ENCODE measurements at regions not wholly inside any gene's neighbourhood (a gene's known extent, or its start where the extent isn't known, plus 50 kb on each side); places are given as distances from the start of the nearest gene placed in this dataset.

DNA sequence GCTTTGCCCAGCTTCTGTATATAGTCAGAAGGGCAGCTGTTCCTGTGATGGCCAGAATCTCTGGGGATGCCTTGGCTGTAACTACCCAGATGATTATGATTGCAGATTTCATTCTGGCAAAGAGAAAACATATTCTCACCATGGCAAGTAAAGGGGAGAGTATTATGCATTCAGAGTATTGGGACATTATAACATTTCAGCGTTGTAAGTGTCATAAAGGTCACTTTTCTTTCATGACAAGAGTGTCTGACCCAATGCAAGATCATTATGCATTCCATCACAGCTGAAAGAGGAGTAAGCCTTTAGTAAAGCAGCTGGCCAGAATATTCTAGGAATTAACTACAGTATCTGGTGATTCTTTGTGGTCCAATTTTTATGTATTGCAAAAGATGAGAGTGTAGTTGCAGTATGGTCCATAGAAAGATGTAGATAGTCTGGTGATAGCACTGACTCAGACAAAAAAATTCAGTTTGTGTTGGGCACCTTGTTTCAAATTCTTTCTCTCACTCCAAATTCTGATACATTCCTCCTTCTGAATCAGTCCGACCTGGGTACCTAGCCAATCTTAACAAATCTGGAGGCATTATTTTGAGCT lies 2366.3 kb downstream of the PCDH7 start:
- H3K27me3 ChIP-seq, result no peaks in the 10 kb centered on the region
- TF ChIP-seq POLR2A (IDR thresholded peaks at IDR 0.05), result no peak
- TF ChIP-seq, protein P1, sequence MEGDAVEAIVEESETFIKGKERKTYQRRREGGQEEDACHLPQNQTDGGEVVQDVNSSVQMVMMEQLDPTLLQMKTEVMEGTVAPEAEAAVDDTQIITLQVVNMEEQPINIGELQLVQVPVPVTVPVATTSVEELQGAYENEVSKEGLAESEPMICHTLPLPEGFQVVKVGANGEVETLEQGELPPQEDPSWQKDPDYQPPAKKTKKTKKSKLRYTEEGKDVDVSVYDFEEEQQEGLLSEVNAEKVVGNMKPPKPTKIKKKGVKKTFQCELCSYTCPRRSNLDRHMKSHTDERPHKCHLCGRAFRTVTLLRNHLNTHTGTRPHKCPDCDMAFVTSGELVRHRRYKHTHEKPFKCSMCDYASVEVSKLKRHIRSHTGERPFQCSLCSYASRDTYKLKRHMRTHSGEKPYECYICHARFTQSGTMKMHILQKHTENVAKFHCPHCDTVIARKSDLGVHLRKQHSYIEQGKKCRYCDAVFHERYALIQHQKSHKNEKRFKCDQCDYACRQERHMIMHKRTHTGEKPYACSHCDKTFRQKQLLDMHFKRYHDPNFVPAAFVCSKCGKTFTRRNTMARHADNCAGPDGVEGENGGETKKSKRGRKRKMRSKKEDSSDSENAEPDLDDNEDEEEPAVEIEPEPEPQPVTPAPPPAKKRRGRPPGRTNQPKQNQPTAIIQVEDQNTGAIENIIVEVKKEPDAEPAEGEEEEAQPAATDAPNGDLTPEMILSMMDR (IDR thresholded peaks at IDR 0.05), result no peak
- no peaks in the 10 kb centered on the region for H3K4me1 ChIP-seq
- DNase-seq, result no peak
- intact Hi-C loops (cut with DNase I; ENCODE audit: low total_unique reads), result no loop called here
- H3K27ac ChIP-seq, result no peak overlapping the region
- WGBS, 2 donors, result 62 to 92% methylated on average over 2 of the region's 2 CpGs
- no peaks in the 10 kb centered on the region for H3K9me3 ChIP-seq
- H3K4me3 ChIP-seq, result no peak overlapping the region
- H3K36me3 ChIP-seq (ENCODE audit: low read depth, missing control alignments), result no peaks in the 10 kb centered on the region

DNA sequence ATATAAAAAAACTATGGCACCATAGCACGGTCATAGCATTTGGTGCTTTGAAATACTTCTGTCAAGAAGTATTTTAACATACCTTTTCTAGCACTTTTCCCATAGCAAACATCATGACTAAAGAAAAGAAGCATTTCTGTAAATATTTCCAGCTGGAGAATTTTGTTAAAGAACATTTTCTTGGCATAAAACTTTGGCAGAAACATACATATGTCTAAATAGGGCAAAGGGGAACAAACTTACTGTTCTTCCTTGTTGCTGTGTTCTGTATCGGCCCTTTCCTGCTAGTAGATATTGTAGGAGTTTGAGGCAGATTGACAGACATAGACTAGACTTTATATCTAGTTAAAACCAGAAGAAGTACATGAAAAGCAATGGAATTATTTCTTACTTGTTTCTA lies 2368.5 kb downstream of the PCDH7 start:
- intact Hi-C loops (cut with DNase I; ENCODE audit: low total_unique reads), result no loop called here
- H3K27me3 ChIP-seq, result no peaks in the 10 kb centered on the region
- no peak for DNase-seq
- no peak overlapping the region for H3K27ac ChIP-seq
- TF ChIP-seq, protein P1 (IDR thresholded peaks at IDR 0.05), result no peak
- no peak for TF ChIP-seq POLR2A (IDR thresholded peaks at IDR 0.05)
- no peaks in the 10 kb centered on the region for H3K36me3 ChIP-seq (ENCODE audit: low read depth, missing control alignments)
- no peaks in the 10 kb centered on the region for H3K9me3 ChIP-seq
- no peaks in the 10 kb centered on the region for H3K4me1 ChIP-seq
- 63% methylated on average over 2 of the region's 2 CpGs for WGBS, 2 donors
- no peak overlapping the region for H3K4me3 ChIP-seq

DNA sequence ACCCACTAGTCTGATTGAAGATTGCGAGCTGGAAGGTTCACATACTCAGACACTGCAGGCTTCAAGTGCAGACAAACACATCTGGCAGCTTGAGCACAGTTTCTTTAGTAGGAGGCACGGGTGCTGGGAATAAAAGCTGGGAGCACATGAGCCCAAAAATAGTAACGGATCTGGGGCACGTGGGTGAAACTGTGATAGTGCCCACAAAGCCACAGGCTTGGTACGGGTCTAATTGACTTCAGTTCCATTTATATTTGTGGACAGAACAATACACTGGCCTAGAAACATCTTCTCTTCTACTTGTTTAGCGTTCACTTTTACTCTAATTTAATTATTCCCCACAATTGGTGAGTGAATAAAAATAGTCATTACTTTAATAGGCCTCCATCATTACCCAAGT lies 2370.7 kb downstream of the PCDH7 start:
- H3K36me3 ChIP-seq (ENCODE audit: low read depth, missing control alignments), result no peaks in the 10 kb centered on the region
- H3K9me3 ChIP-seq, result no peaks in the 10 kb centered on the region
- DNase-seq, result no peak
- no peaks in the 10 kb centered on the region for H3K4me1 ChIP-seq
- TF ChIP-seq, protein P1 (IDR thresholded peaks at IDR 0.05), result no peak
- no peak for TF ChIP-seq POLR2A (IDR thresholded peaks at IDR 0.05)
- WGBS, 2 donors, result 83% methylated on average over 6 of the region's 6 CpGs
- H3K4me3 ChIP-seq, result no peak overlapping the region
- H3K27ac ChIP-seq, result no peak overlapping the region
- no peaks in the 10 kb centered on the region for H3K27me3 ChIP-seq
- intact Hi-C loops (cut with DNase I; ENCODE audit: low total_unique reads), result no loop called here

DNA sequence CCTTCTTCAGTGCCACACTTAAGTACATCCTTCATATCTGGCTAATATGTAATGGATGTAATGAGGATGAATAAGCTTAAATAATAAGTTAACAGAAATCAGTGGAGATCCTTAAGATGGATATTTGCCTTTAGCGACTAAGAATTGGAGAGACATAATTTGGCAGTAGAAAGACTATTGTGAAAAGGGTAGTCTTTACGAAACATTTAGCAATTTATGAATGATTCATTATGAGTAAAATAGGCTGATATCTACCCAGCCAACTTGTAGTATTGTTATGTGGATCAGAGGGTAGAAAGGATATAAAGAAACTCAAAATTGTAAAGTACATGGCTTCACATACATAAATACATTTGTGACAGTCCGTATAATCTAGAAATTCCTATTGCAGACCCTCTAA lies 2371.8 kb downstream of the PCDH7 start:
- no peak for TF ChIP-seq POLR2A (IDR thresholded peaks at IDR 0.05)
- TF ChIP-seq, protein P1 (IDR thresholded peaks at IDR 0.05), result no peak
- WGBS, 2 donors, result 90 to 92% methylated on average over 3 of the region's 3 CpGs

DNA sequence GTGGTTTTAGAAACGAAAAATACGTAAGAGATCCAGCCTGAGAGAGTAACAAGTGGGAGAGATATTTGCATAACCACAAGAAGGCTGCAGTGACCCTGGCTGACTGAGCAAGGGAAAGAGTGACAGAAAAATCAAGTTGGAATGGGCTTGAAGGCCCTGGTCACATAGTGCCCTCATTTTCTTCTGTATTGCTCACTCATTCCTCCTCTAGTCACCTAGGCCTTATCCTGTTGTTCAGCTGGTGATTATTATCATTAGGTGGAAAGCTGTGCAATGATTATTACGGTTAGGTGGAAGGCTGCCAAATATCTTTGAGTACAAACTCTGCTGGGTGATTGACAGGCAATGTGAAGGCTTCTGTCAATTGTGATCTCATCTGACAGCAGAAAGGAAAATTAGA lies 2384.1 kb downstream of the PCDH7 start:
- H3K4me1 ChIP-seq, result no peaks in the 10 kb centered on the region
- H3K27me3 ChIP-seq, result no peaks in the 10 kb centered on the region
- 57 to 81% methylated on average over 3 of the region's 3 CpGs for WGBS, 2 donors
- TF ChIP-seq, protein P1 (IDR thresholded peaks at IDR 0.05), result no peak
- no peak for TF ChIP-seq POLR2A (IDR thresholded peaks at IDR 0.05)
- intact Hi-C loops (cut with DNase I; ENCODE audit: low total_unique reads), result no loop called here
- no peaks in the 10 kb centered on the region for H3K36me3 ChIP-seq (ENCODE audit: low read depth, missing control alignments)
- no peak overlapping the region for H3K4me3 ChIP-seq
- DNase-seq, result no peak
- H3K27ac ChIP-seq, result no peak overlapping the region
- no peaks in the 10 kb centered on the region for H3K9me3 ChIP-seq

More for the DNA sequence above, 2371.8 kb downstream of the PCDH7 start:
- no peak for DNase-seq
- intact Hi-C loops (cut with DNase I; ENCODE audit: low total_unique reads), result no loop called here
- H3K4me1 ChIP-seq, result no peaks in the 10 kb centered on the region
- no peak overlapping the region for H3K4me3 ChIP-seq
- H3K27ac ChIP-seq, result no peak overlapping the region
- H3K27me3 ChIP-seq, result no peaks in the 10 kb centered on the region
- no peaks in the 10 kb centered on the region for H3K36me3 ChIP-seq (ENCODE audit: low read depth, missing control alignments)
- no peaks in the 10 kb centered on the region for H3K9me3 ChIP-seq
